ENCODE measurements at regions not wholly inside any gene's neighbourhood (a gene's known extent, or its start where the extent isn't known, plus 50 kb on each side); places are given as distances from the start of the nearest gene placed in this dataset.
"Not testable (repeated sequence)": the region's sequence is repeated elsewhere in the genome, so short reads cannot be mapped to it uniquely, and the experiment has no call there.

DNA sequence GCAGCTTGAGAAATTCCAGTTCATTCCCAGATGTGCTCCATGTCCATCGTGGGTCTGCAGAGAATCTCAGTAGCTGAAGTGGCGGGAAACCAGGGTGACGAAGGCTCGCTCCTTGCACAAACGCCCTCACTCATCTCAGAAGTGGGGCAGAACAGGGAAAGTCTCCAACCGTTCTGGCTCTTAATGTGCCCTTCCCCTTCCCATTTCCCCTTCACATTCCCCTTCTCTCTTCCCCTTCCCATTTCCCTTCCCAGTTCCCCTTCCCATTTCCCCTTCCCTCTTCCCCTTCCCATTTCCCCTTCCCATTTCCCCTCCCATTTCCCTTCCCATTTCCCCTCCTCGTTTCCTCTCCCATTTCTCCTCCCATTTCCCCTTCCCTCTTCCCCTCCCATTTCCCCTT, 108.5 kb downstream of the OLFM1 start:
- TF ChIP-seq CTCF, EZH2phosphoT487, EZH2 (IDR thresholded peaks at IDR 0.05): not testable (repeated sequence)
